ENCODE measurements at regions not wholly inside any gene's neighbourhood (a gene's known extent, or its start where the extent isn't known, plus 50 kb on each side); places are given as distances from the start of the nearest gene placed in this dataset.
"Not testable (repeated sequence)": the region's sequence is repeated elsewhere in the genome, so short reads cannot be mapped to it uniquely, and the experiment has no call there.

- no peak overlapping the region for H3K27ac ChIP-seq
- no peak for TF ChIP-seq CTCF (IDR thresholded peaks at IDR 0.05; ENCODE audit: low read depth, low read length)
Measured at GRCh38 chr2:192515937-192516336, 321.2 kb upstream of the TMEFF2 start.

GRCh38 chr2:192513575-192513974 is 318.8 kb upstream of the TMEFF2 start:
- no peaks in the 10 kb centered on the region for H3K27me3 ChIP-seq (ENCODE audit: insufficient read depth, low read depth, severe bottlenecking)
- H3K9me3 ChIP-seq (ENCODE audit: severe bottlenecking): no peaks in the 10 kb centered on the region
- H3K27ac ChIP-seq: no peak overlapping the region
- no peaks in the 10 kb centered on the region for H3K36me3 ChIP-seq
- no peak overlapping the region for H3K4me3 ChIP-seq (ENCODE audit: low read depth, low read length)
- DNase-seq: no peak
- TF ChIP-seq CTCF (IDR thresholded peaks at IDR 0.05; ENCODE audit: low read depth, low read length): no peak

More at GRCh38 chr2:192515937-192516336, 321.2 kb upstream of the TMEFF2 start:
- no peaks in the 10 kb centered on the region for H3K27me3 ChIP-seq (ENCODE audit: insufficient read depth, low read depth, severe bottlenecking)
- DNase-seq: no peak
- no peak overlapping the region for H3K4me3 ChIP-seq (ENCODE audit: low read depth, low read length)
- H3K9me3 ChIP-seq (ENCODE audit: severe bottlenecking): no peaks in the 10 kb centered on the region
- H3K36me3 ChIP-seq: no peaks in the 10 kb centered on the region

- not testable (repeated sequence) for H3K36me3 ChIP-seq; H3K9me3 ChIP-seq (ENCODE audit: severe bottlenecking); H3K4me3 ChIP-seq (ENCODE audit: low read depth, low read length); H3K27me3 ChIP-seq (ENCODE audit: insufficient read depth, low read depth, severe bottlenecking); DNase-seq; H3K27ac ChIP-seq
Measured at GRCh38 chr2:192507836-192508450, 313.2 kb upstream of the TMEFF2 start.

GRCh38 chr2:192500550-192501200 is 305.9 kb upstream of the TMEFF2 start:
- H3K27ac ChIP-seq: no peak overlapping the region
- no peak for TF ChIP-seq CTCF (IDR thresholded peaks at IDR 0.05; ENCODE audit: low read depth, low read length)
- no peaks in the 10 kb centered on the region for H3K36me3 ChIP-seq
- no peaks in the 10 kb centered on the region for H3K9me3 ChIP-seq (ENCODE audit: severe bottlenecking)
- no peaks in the 10 kb centered on the region for H3K27me3 ChIP-seq (ENCODE audit: insufficient read depth, low read depth, severe bottlenecking)
- H3K4me3 ChIP-seq (ENCODE audit: low read depth, low read length): no peak overlapping the region
- DNase-seq: no peak

GRCh38 chr2:192499476-192499875 is 304.7 kb upstream of the TMEFF2 start:
- DNase-seq: no peak
- no peak for TF ChIP-seq CTCF (IDR thresholded peaks at IDR 0.05; ENCODE audit: low read depth, low read length)
- no peaks in the 10 kb centered on the region for H3K27me3 ChIP-seq (ENCODE audit: insufficient read depth, low read depth, severe bottlenecking)
- no peaks in the 10 kb centered on the region for H3K36me3 ChIP-seq
- no peak overlapping the region for H3K4me3 ChIP-seq (ENCODE audit: low read depth, low read length)
- no peaks in the 10 kb centered on the region for H3K9me3 ChIP-seq (ENCODE audit: severe bottlenecking)
- H3K27ac ChIP-seq: no peak overlapping the region

GRCh38 chr2:192498747-192499146 is 304.0 kb upstream of the TMEFF2 start:
- no peak for DNase-seq
- TF ChIP-seq CTCF (IDR thresholded peaks at IDR 0.05; ENCODE audit: low read depth, low read length): no peak
- no peaks in the 10 kb centered on the region for H3K27me3 ChIP-seq (ENCODE audit: insufficient read depth, low read depth, severe bottlenecking)
- H3K27ac ChIP-seq: no peak overlapping the region
- no peaks in the 10 kb centered on the region for H3K36me3 ChIP-seq
- no peaks in the 10 kb centered on the region for H3K9me3 ChIP-seq (ENCODE audit: severe bottlenecking)
- no peak overlapping the region for H3K4me3 ChIP-seq (ENCODE audit: low read depth, low read length)

- H3K36me3 ChIP-seq; H3K4me3 ChIP-seq (ENCODE audit: low read depth, low read length); H3K27ac ChIP-seq; H3K27me3 ChIP-seq (ENCODE audit: insufficient read depth, low read depth, severe bottlenecking); H3K9me3 ChIP-seq (ENCODE audit: severe bottlenecking); DNase-seq: not testable (repeated sequence)
Measured at GRCh38 chr2:192488158-192488557, 293.4 kb upstream of the TMEFF2 start.

All from WERI-Rb-1 (cell line).